GM12873 (cell line): ENCODE measurements at regions not wholly inside any gene's neighbourhood (a gene's known extent, or its start where the extent isn't known, plus 50 kb on each side); places are given as distances from the start of the nearest gene placed in this dataset.

ENCODE experiments used
- TF ChIP-seq, protein P1 (sequence below): IDR thresholded peaks from 2 replicates; pipeline ENCODE4 v1.5.1; 2012; ENCODE audit warnings: low read depth, mild to moderate bottlenecking, moderate library complexity, low read length, control low read depth; ENCODE audit not compliant: insufficient read depth; ENCODE audit errors: missing control alignments

DNA sequence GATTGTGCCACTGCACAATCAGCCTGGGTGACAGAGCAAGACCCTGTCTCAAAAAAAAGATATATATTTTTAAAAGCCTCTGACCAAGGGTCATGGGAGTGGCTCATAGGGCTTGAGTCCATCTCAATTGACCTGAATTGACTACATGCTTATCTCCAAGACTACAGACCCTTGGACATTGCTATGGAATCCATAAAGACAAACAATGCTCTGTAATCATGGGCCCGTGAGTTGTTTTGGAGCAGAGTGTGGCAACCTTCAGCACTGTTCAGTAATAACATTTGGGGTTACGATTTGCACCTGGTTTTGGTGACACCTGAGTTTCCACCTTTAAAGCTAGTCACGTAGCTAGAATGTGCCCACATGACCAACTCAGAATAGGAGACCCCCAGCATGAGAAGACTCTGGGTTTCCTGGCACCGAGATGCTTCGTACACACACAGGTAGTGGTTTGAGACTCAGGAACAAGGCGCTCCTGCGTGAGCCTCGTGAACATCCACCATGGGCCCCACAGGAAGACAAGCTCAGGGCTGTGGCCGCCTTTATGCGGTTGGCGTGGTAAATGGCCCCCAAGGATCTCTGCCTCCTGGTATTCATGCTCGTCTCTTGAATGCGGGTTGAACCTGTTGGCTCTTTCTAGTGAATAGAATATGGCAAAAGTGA lies 66.6 kb upstream of the RPH3AL start:
- TF ChIP-seq, protein P1, sequence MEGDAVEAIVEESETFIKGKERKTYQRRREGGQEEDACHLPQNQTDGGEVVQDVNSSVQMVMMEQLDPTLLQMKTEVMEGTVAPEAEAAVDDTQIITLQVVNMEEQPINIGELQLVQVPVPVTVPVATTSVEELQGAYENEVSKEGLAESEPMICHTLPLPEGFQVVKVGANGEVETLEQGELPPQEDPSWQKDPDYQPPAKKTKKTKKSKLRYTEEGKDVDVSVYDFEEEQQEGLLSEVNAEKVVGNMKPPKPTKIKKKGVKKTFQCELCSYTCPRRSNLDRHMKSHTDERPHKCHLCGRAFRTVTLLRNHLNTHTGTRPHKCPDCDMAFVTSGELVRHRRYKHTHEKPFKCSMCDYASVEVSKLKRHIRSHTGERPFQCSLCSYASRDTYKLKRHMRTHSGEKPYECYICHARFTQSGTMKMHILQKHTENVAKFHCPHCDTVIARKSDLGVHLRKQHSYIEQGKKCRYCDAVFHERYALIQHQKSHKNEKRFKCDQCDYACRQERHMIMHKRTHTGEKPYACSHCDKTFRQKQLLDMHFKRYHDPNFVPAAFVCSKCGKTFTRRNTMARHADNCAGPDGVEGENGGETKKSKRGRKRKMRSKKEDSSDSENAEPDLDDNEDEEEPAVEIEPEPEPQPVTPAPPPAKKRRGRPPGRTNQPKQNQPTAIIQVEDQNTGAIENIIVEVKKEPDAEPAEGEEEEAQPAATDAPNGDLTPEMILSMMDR = no peak

DNA sequence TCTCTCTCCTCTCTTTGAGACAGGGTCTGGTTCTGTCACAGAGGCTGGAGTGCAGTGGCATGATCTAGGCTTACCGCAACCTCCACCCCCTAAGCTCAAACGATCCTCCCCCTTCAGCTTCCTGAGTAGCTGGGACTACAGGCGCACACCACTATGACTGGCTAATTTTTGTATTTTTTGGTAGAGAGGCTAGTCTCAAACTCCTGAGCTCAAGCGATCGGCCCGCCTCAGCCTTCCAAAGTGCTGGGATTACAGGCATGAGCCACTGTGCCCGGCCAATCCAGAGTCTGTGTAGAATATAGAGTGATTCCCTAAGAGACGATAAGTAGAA lies 65.8 kb upstream of the RPH3AL start:
- TF ChIP-seq, protein P1 = no peak

- TF ChIP-seq, protein P1 = no peak
Measured at GRCh38 chr17:417691-418420, 65.2 kb upstream of the RPH3AL start.

GRCh38 chr17:416293-417206 lies 63.9 kb upstream of the RPH3AL start:
- TF ChIP-seq, protein P1 = no peak

GRCh38 chr17:413706-414380 lies 61.2 kb upstream of the RPH3AL start:
- TF ChIP-seq, protein P1 = no peak

DNA sequence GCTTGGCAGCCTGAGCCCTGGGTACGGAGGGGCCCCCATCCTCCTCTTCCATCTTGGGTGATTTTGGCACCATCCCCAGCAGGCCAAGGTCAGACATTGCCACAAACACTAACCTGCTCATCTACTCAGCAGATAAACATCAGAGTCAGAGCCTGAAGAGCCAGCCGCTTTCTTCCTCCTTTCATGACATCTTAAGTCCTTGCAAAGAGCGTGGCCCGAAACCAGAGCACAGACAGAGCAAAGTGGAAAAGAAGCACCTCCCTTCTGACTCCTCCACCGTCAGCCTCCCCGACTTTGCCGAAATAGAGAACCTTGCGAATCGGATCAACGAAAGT lies 60.4 kb upstream of the RPH3AL start:
- TF ChIP-seq, protein P1 = no peak
